ENCODE measurements at regions not wholly inside any gene's neighbourhood (a gene's known extent, or its start where the extent isn't known, plus 50 kb on each side); places are given as distances from the start of the nearest gene placed in this dataset.

DNA sequence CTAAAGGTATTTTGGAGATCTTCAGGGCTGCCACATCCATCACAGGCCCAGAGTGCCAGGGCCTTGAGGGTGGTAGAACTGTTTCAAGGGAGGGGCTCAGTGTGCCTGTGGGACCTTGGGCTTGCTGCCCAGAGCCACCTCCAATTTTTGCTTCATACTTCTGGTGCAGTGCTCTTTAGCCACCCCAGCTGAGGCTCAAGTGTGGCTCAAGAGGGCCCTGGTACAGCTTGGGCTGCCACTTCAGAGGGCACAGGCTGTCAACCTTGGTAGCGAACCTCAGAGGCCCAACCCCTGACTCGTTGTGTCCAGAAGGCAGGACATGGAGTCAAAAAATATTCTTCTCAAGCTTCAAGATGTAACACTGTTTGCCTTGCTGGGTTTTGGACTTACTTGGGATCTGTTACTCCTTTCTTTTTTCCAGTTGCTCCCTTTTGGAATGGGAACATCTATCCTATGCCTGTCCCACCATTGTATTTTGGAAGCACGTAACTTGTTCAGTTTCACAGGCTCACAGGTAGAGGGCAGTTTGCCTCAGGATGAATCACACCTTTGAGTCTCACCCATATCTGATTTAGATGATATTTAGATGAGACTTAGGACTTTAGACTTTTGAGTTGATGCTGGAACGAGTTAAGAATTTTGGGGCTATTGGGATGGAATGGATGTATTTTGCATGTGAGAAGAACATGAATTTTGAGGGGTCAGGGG, 224.8 kb downstream of the RPS24 start:
- H3K36me3 ChIP-seq = no peaks in the 10 kb centered on the region
- peak; percentile 95 to 98 for DNase-seq
- TF ChIP-seq, protein P1, sequence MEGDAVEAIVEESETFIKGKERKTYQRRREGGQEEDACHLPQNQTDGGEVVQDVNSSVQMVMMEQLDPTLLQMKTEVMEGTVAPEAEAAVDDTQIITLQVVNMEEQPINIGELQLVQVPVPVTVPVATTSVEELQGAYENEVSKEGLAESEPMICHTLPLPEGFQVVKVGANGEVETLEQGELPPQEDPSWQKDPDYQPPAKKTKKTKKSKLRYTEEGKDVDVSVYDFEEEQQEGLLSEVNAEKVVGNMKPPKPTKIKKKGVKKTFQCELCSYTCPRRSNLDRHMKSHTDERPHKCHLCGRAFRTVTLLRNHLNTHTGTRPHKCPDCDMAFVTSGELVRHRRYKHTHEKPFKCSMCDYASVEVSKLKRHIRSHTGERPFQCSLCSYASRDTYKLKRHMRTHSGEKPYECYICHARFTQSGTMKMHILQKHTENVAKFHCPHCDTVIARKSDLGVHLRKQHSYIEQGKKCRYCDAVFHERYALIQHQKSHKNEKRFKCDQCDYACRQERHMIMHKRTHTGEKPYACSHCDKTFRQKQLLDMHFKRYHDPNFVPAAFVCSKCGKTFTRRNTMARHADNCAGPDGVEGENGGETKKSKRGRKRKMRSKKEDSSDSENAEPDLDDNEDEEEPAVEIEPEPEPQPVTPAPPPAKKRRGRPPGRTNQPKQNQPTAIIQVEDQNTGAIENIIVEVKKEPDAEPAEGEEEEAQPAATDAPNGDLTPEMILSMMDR (IDR thresholded peaks at IDR 0.05) = peak in 2 of 6 experiments; percentile 14 to 35
- no peak for TF ChIP-seq POLR2A (IDR thresholded peaks at IDR 0.05)
- intact Hi-C loops (cut with DNase I) = no loop called here
- no peak overlapping the region for H3K4me3 ChIP-seq (replicated peaks in 1 of 3)
- H3K27me3 ChIP-seq = no peaks in the 10 kb centered on the region
- no peaks in the 10 kb centered on the region for H3K9me3 ChIP-seq
- peaks cover 36 to 62% of the 10 kb centered on the region in 2 donors for H3K4me1 ChIP-seq
- peak overlapping the region; percentile 21 to 66 (median 54) for H3K27ac ChIP-seq
- 62 to 74% methylated on average over 4 of the region's 4 CpGs for WGBS, 2 donors

- Histone ChIP-seq H3K27me3 (no peaks in the 10 kb centered on the region), H3K36me3 (no peaks in the 10 kb centered on the region), H3K9me3 (no peaks in the 10 kb centered on the region), H3K27ac (no peak overlapping the region), H3K4me3 (replicated peaks in 1 of 3) (no peak overlapping the region), H3K4me1 (peaks cover 36 to 70% of the 10 kb centered on the region in 2 donors)
- intact Hi-C loops (cut with DNase I) = no loop called here
- 81 to 93% methylated on average over 3 of the region's 3 CpGs for WGBS, 2 donors
- no peak for DNase-seq
- TF ChIP-seq, protein P1 (IDR thresholded peaks at IDR 0.05) = no peak
- TF ChIP-seq POLR2A (IDR thresholded peaks at IDR 0.05) = no peak
These were observed 225.7 kb downstream of the RPS24 start for GRCh38 chr10:78259391-78259790.

DNA sequence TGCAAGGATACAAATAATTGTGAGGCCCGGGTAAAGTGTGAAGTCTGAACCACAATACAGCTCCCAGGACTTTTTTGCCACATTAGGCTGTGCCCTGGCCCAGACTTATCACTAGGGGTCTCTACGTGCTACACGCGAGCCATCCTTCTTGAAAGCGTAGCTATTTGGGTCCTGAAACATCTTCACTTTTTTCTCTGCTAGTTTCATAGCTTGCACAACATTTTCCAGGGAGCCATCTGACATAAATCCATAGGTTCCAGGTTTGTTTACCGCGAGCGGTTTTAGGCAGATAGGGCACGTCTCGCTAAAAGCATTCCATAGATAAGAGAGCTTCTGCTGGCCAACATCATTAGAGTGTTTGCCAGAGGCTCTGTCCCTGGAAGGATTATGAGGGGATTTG, 226.5 kb downstream of the RPS24 start:
- no peak for DNase-seq
- Histone ChIP-seq H3K36me3 (no peaks in the 10 kb centered on the region), H3K27ac (peak overlapping the region in 1 of 3 donors; percentile 58), H3K4me3 (replicated peaks in 1 of 3) (no peak overlapping the region), H3K9me3 (no peaks in the 10 kb centered on the region), H3K4me1 (peaks cover 35 to 66% of the 10 kb centered on the region in 2 donors), H3K27me3 (no peaks in the 10 kb centered on the region)
- TF ChIP-seq POLR2A (IDR thresholded peaks at IDR 0.05) = no peak
- TF ChIP-seq, protein P1 (IDR thresholded peaks at IDR 0.05) = no peak
- WGBS, 2 donors = 81 to 85% methylated on average over 10 of the region's 10 CpGs
- intact Hi-C loops (cut with DNase I) = no loop called here

DNA sequence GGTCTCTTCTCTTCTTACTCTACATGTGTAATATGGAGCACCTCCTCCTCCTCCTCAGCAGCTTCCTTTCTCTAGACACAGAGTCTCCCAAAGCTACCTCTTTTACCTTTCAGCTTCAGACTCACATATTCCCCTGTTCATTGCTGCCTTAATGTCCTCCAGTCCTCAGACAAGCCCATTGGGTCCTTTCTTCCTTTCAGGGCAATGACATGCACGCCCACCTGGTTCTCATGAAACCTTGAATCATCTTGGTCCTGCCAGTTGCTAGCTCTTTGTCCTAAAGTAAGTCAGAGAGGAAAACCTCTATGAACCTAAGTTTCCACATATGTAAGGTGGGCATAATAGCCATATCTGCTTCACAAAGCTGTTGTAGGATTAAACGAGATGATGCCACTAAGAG, 227.0 kb downstream of the RPS24 start:
- Histone ChIP-seq H3K27me3 (no peaks in the 10 kb centered on the region), H3K9me3 (no peaks in the 10 kb centered on the region), H3K4me1 (peaks cover 30 to 61% of the 10 kb centered on the region in 2 donors), H3K36me3 (no peaks in the 10 kb centered on the region), H3K4me3 (replicated peaks in 1 of 3) (no peak overlapping the region), H3K27ac (peak overlapping the region in 2 of 3 donors; percentile 52 to 58)
- 67 to 76% methylated on average over 2 of the region's 2 CpGs for WGBS, 2 donors
- intact Hi-C loops (cut with DNase I) = no loop called here
- DNase-seq = no peak
- TF ChIP-seq, protein P1 (IDR thresholded peaks at IDR 0.05) = no peak
- no peak for TF ChIP-seq POLR2A (IDR thresholded peaks at IDR 0.05)

GRCh38 chr10:78261291-78261690, 227.6 kb downstream of the RPS24 start:
- no peaks in the 10 kb centered on the region for H3K27me3 ChIP-seq
- H3K27ac ChIP-seq = peak overlapping the region in 1 of 3 donors; percentile 52
- peaks cover 24 to 55% of the 10 kb centered on the region in 2 donors for H3K4me1 ChIP-seq
- peak; percentile 53 to 75 for DNase-seq
- H3K9me3 ChIP-seq = no peaks in the 10 kb centered on the region
- TF ChIP-seq POLR2A (IDR thresholded peaks at IDR 0.05) = no peak
- TF ChIP-seq, protein P1 (IDR thresholded peaks at IDR 0.05) = no peak
- no peak overlapping the region for H3K4me3 ChIP-seq (replicated peaks in 1 of 3)
- intact Hi-C loops (cut with DNase I) = no loop called here
- H3K36me3 ChIP-seq = no peaks in the 10 kb centered on the region
- 27 to 49% methylated on average over 4 of the region's 4 CpGs for WGBS, 2 donors

Data from thyroid gland (tissue), 4 donors.